ENCODE measurements at regions not wholly inside any gene's neighbourhood (a gene's known extent, or its start where the extent isn't known, plus 50 kb on each side); places are given as distances from the start of the nearest gene placed in this dataset.
"Not testable (repeated sequence)": the region's sequence is repeated elsewhere in the genome, so short reads cannot be mapped to it uniquely, and the experiment has no call there.

- DNase-seq: not testable (repeated sequence)
Observed at GRCh38 chr18:39127538-39127937, 1561.9 kb upstream of the CELF4 start.

GRCh38 chr18:39113790-39114189 is 1548.2 kb upstream of the CELF4 start:
- DNase-seq: no peak

- peak; percentile 68 for DNase-seq
Observed at GRCh38 chr18:39105104-39105503, 1539.5 kb upstream of the CELF4 start.

GRCh38 chr18:39072970-39073369 is 1507.4 kb upstream of the CELF4 start:
- no peak for DNase-seq

GRCh38 chr18:39062426-39062825 is 1496.8 kb upstream of the CELF4 start:
- DNase-seq: no peak

GRCh38 chr18:39058386-39059000 is 1492.9 kb upstream of the CELF4 start:
- DNase-seq: no peak

GRCh38 chr18:39057423-39058064 is 1491.9 kb upstream of the CELF4 start:
- DNase-seq: no peak

- peak; percentile 25 for DNase-seq
Observed at GRCh38 chr18:39053571-39053970, 1488.0 kb upstream of the CELF4 start.

- no peak for DNase-seq
Observed at GRCh38 chr18:39051013-39051412, 1485.4 kb upstream of the CELF4 start.

GRCh38 chr18:39039813-39040212 is 1474.2 kb upstream of the CELF4 start:
- no peak for DNase-seq

GRCh38 chr18:39037925-39038324 is 1472.3 kb upstream of the CELF4 start:
- peak; percentile 81 for DNase-seq

GRCh38 chr18:39033312-39033711 is 1467.7 kb upstream of the CELF4 start:
- no peak for DNase-seq

- DNase-seq: no peak
Observed at GRCh38 chr18:39031647-39032046, 1466.0 kb upstream of the CELF4 start.

- DNase-seq: no peak
Observed at GRCh38 chr18:39030124-39030655, 1464.6 kb upstream of the CELF4 start.

- no peak for DNase-seq
Observed at GRCh38 chr18:39025531-39025930, 1459.9 kb upstream of the CELF4 start.

- peak; percentile 56 for DNase-seq
Observed at GRCh38 chr18:39019989-39020388, 1454.4 kb upstream of the CELF4 start.

- no peak for DNase-seq
Observed at GRCh38 chr18:39007031-39007902, 1441.7 kb upstream of the CELF4 start.

GRCh38 chr18:38996056-38996455 is 1430.5 kb upstream of the CELF4 start:
- no peak for DNase-seq

- no peak for DNase-seq
Observed at GRCh38 chr18:38993342-38993741, 1427.7 kb upstream of the CELF4 start.

- DNase-seq: no peak
Observed at GRCh38 chr18:38984968-38985367, 1419.4 kb upstream of the CELF4 start.

GRCh38 chr18:38982072-38982471 is 1416.5 kb upstream of the CELF4 start:
- DNase-seq: no peak

- DNase-seq: no peak
Observed at GRCh38 chr18:38981389-38981788, 1415.8 kb upstream of the CELF4 start.

GRCh38 chr18:38980420-38980819 is 1414.8 kb upstream of the CELF4 start:
- no peak for DNase-seq

- no peak for DNase-seq
Observed at GRCh38 chr18:38972571-38972970, 1407.0 kb upstream of the CELF4 start.
